Lung (tissue), 11 donors: ENCODE measurements at regions not wholly inside any gene's neighbourhood (a gene's known extent, or its start where the extent isn't known, plus 50 kb on each side); places are given as distances from the start of the nearest gene placed in this dataset.

Source experiments
- ATAC-seq: fragments of 200-7000 bp; cut with Tn5 transposase; one replicate; pipeline ENCODE4 v1.9.1; 2020; ENCODE audit warnings: moderate number of reproducible peaks; ENCODE audit not compliant: insufficient read depth, low FRiP score
- DNase-seq, 3 donors: peaks; one replicate each; pipeline ENCODE4 v3.0.0-alpha.2; 2013 to 2017
- H3K27ac ChIP-seq, 2 donors: one replicate each; pipeline ENCODE4 v1.5.1; 2013; ENCODE audit warnings: mild to moderate bottlenecking in 2 of 2, moderate library complexity in 2 of 2, control low read depth in 1 of 2, inconsistent platforms in 1 of 2, low read depth in 1 of 2, low read length in 1 of 2
- H3K27me3 ChIP-seq, 3 donors: one replicate each; pipeline ENCODE4 v1.5.1; 2013; ENCODE audit warnings: low read length in 2 of 3; ENCODE audit not compliant: control insufficient read depth in 3 of 3, insufficient read depth in 3 of 3
- H3K36me3 ChIP-seq, 4 donors: one replicate each; pipeline ENCODE4 v1.5.1; 2013; ENCODE audit warnings: low read length in 4 of 4, mild to moderate bottlenecking in 1 of 4, moderate library complexity in 1 of 4; ENCODE audit not compliant: control insufficient read depth in 4 of 4, insufficient read depth in 4 of 4
- H3K4me1 ChIP-seq, 5 donors: one replicate each; pipeline ENCODE4 v1.5.1; 2013; ENCODE audit warnings: low read length in 5 of 5, mild to moderate bottlenecking in 2 of 5, moderate library complexity in 1 of 5; ENCODE audit not compliant: control insufficient read depth in 5 of 5, insufficient read depth in 5 of 5
- H3K4me3 ChIP-seq: one replicate; pipeline ENCODE4 v1.5.1; 2013; ENCODE audit warnings: mild to moderate bottlenecking, control low read depth, moderate library complexity
- H3K9ac ChIP-seq, 2 donors: one replicate each; pipeline ENCODE4 v1.5.1; 2013; ENCODE audit warnings: low read length in 2 of 2, control low read depth in 1 of 2; ENCODE audit not compliant: insufficient read depth in 1 of 2
- H3K9me3 ChIP-seq, 4 donors: one replicate each; pipeline ENCODE4 v1.5.1; 2013; ENCODE audit warnings: low read length in 3 of 4, mild to moderate bottlenecking in 1 of 4, moderate library complexity in 1 of 4; ENCODE audit not compliant: control insufficient read depth in 4 of 4, insufficient read depth in 3 of 4
- CTCF ChIP-seq: IDR thresholded peaks from 2 replicates; pipeline ENCODE4 v1.5.1; 2012; ENCODE audit warnings: mild to moderate bottlenecking; ENCODE audit errors: control extremely low read depth, extremely low read depth
- whole genome bisulfite sequencing, 2 donors: extraction: QIAGEN DNeasy Blood & Tissue Kit; methylation state at CpG; one replicate each; pipeline ENCODE4 v1.1.7; 2013; 5-methylcytosine and 5-hydroxymethylcytosine counted together
- donor health status: control.
- donor health status: control.
- donor health status: Bipolar disorder and iron deficiency.
- donor health status: healthy.
- donor health status: DM: yes; HTN: yes; CAD: no.

DNA sequence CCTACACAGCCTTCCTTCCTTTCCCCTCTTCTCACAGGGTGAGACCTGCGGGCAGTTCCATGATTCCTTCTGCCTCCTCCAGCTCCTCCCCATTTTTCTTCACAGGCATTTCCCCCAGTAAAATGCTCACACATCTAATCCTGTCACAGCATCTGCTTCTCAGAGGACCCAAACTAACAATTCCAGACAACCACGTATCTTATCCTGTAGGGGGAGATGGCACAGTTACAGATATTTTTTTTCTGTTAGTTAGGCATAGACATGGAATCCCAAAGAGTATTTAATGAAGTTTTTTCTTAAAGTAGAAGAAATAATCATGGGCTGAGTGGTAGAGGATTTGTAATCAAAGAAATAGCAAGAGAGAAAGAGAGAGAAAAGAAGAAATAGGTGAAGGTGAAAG, 373.1 kb upstream of the ADAMTS9 start:
- DNase-seq (no peak), ATAC-seq (no peak)
- Histone ChIP-seq H3K27me3 (no peaks in the 10 kb centered on the region), H3K36me3 (no peaks in the 10 kb centered on the region), H3K4me1 (no peaks in the 10 kb centered on the region), H3K4me3 (no peak overlapping the region), H3K9ac (no peak overlapping the region), H3K9me3 (no peaks in the 10 kb centered on the region), H3K27ac (no peak overlapping the region)
- no peak for TF ChIP-seq CTCF
- WGBS, 2 donors: 80 to 81% methylated on average over 2 of the region's 2 CpGs

DNA sequence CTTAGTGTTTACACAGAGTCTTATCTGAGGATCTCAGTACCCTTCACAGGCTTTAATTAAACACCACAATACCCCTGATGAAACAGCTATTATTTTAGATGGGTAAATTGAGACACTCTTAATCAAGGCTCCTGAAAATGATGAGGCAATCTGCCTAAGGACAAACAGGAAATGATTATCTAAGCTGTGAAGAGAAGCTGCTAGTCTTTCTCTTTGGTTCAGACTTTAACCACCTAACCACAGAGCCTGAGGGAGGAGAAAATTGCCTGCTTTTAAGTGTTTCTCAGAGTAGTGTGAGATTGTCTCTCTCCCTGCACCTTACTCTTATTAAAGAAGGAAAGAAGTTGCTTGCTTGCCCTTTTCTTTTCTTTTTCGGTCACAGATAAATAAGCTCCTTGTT, 364.3 kb upstream of the ADAMTS9 start:
- no peak overlapping the region for H3K4me3 ChIP-seq
- no peak overlapping the region for H3K27ac ChIP-seq
- 88 to 90% methylated on average over 1 of the region's 1 CpG for WGBS, 2 donors
- no peaks in the 10 kb centered on the region for H3K4me1 ChIP-seq
- no peak for DNase-seq
- no peak overlapping the region for H3K9ac ChIP-seq
- no peaks in the 10 kb centered on the region for H3K27me3 ChIP-seq
- H3K9me3 ChIP-seq: peaks cover 0 to 5% (median 1%) of the 10 kb centered on the region in 4 donors
- no peaks in the 10 kb centered on the region for H3K36me3 ChIP-seq
- ATAC-seq: no peak
- no peak for TF ChIP-seq CTCF

- no peak for TF ChIP-seq CTCF
- 88 to 90% methylated on average over 1 of the region's 1 CpG for WGBS, 2 donors
These were observed 360.4 kb upstream of the ADAMTS9 start for GRCh38 chr3:65048151-65048550.

DNA sequence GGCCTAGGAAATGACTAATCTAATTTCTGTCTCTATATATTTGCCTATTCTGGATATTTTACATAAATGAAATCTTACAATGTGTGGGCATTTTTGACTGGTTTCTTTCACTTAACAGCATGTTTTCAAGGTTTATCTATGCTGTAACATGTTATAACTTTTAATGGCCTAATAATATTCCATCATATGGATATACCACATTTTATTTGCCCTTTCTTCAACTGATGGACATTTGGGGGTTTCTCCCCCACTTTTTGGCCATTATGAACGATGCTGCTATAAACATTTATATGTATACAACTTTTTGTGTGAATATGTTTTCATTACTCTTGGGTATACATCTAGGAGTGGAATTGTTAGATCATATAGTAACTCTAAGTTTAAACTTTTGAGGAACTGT, 357.3 kb upstream of the ADAMTS9 start:
- Histone ChIP-seq H3K27ac (no peak overlapping the region), H3K4me1 (no peaks in the 10 kb centered on the region), H3K27me3 (no peaks in the 10 kb centered on the region), H3K4me3 (no peak overlapping the region), H3K36me3 (no peaks in the 10 kb centered on the region), H3K9me3 (peaks cover 0 to 3% (median 0%) of the 10 kb centered on the region in 4 donors), H3K9ac (no peak overlapping the region)
- TF ChIP-seq CTCF: no peak
- DNase-seq (no peak), ATAC-seq (no peak)
- WGBS, 2 donors: 68 to 70% methylated on average over 1 of the region's 1 CpG

More at GRCh38 chr3:65048151-65048550, 360.4 kb upstream of the ADAMTS9 start:
- Histone ChIP-seq H3K27ac (no peak overlapping the region), H3K4me1 (no peaks in the 10 kb centered on the region), H3K27me3 (no peaks in the 10 kb centered on the region), H3K9ac (no peak overlapping the region), H3K9me3 (peaks cover 0 to 8% (median 1%) of the 10 kb centered on the region in 4 donors), H3K4me3 (no peak overlapping the region), H3K36me3 (no peaks in the 10 kb centered on the region)
- ATAC-seq (no peak), DNase-seq (no peak)
